Gastroesophageal sphincter (tissue), 4 donors: ENCODE measurements at regions not wholly inside any gene's neighbourhood (a gene's known extent, or its start where the extent isn't known, plus 50 kb on each side); places are given as distances from the start of the nearest gene placed in this dataset.

ENCODE experiments used
- ATAC-seq: fragments of 150-250 bp; one replicate; pipeline ENCODE4 v1.9.1; 2016; ENCODE audit warnings: mild to moderate bottlenecking, moderate library complexity
- H3K27ac ChIP-seq, 4 donors: fragments of 200-600 bp; sonication (generic) in 3 of 4; 1 replicate in 3 of 4; 2 replicates in 1 of 4; pipeline ENCODE4 v1.5.1; 2016 to 2019
- H3K27me3 ChIP-seq: fragments of 200-600 bp; sonication (generic); one replicate; pipeline ENCODE4 v1.5.1; 2019
- H3K36me3 ChIP-seq, 2 donors: fragments of 200-600 bp; sonication (generic); one replicate each; pipeline ENCODE4 v1.5.1; 2019; ENCODE audit warnings: control low read depth in 1 of 2
- H3K4me1 ChIP-seq, 3 donors: fragments of 200-600 bp; sonication (generic); 1 replicate in 2 of 3; 2 replicates in 1 of 3; pipeline ENCODE4 v1.5.1; 2016 to 2019; ENCODE audit warnings: control low read depth in 2 of 3
- H3K4me3 ChIP-seq, 2 donors: fragments of 200-600 bp; sonication (generic); one replicate each; pipeline ENCODE4 v1.5.1; 2019; ENCODE audit warnings: mild to moderate bottlenecking in 1 of 2, moderate library complexity in 1 of 2
- H3K9me3 ChIP-seq, 3 donors: fragments of 200-600 bp; sonication (generic); one replicate each; pipeline ENCODE4 v1.5.1; 2017 to 2019; ENCODE audit warnings: control low read depth in 2 of 3
- EP300 ChIP-seq: sonication (generic); formaldehyde crosslinking; IDR thresholded peaks from one replicate; pipeline ENCODE4 v1.6.1; 2017; ENCODE audit warnings: antibody characterized with exemption, mild to moderate bottlenecking
- POLR2A ChIP-seq, 2 donors: fragments of 450-650 bp; IDR thresholded peaks; one replicate each; pipeline ENCODE4 v1.6.1; 2017; ENCODE audit warnings: antibody characterized with exemption in 2 of 2, mild to moderate bottlenecking in 2 of 2, moderate library complexity in 1 of 2
- POLR2AphosphoS5 ChIP-seq: sonication (generic); formaldehyde crosslinking; IDR thresholded peaks from one replicate; pipeline ENCODE4 v1.6.1; 2017; ENCODE audit warnings: antibody characterized with exemption
- WGBS, 2 donors: methylation state at CpG; one replicate each; pipeline ENCODE4 v1.1.5; 2018; ENCODE audit warnings: low coverage in 1 of 2; 5-methylcytosine and 5-hydroxymethylcytosine counted together
- TF ChIP-seq, protein P1 (sequence below), 4 experiments: fragments of 200-600 bp in 2 of 4; fragments of 450-650 bp in 2 of 4; sonication (generic) in 1 of 4; IDR thresholded peaks; one replicate each; pipeline ENCODE4 v1.5.1; 2017 to 2019; ENCODE audit warnings: antibody characterized with exemption in 4 of 4, mild to moderate bottlenecking in 2 of 4, moderate library complexity in 2 of 4

GRCh38 chr4:27844376-27844775 is 983.7 kb downstream of the STIM2 start:
- Histone ChIP-seq H3K36me3 (no peaks in the 10 kb centered on the region), H3K27me3 (no peaks in the 10 kb centered on the region), H3K4me3 (no peak overlapping the region), H3K4me1 (no peaks in the 10 kb centered on the region), H3K27ac (no peak overlapping the region), H3K9me3 (no peaks in the 10 kb centered on the region)
- 75 to 90% methylated on average over 2 of the region's 2 CpGs for WGBS, 2 donors
- ATAC-seq, result no peak
- no peak for TF ChIP-seq POLR2A (IDR thresholded peaks at IDR 0.05)
- TF ChIP-seq, protein P1, sequence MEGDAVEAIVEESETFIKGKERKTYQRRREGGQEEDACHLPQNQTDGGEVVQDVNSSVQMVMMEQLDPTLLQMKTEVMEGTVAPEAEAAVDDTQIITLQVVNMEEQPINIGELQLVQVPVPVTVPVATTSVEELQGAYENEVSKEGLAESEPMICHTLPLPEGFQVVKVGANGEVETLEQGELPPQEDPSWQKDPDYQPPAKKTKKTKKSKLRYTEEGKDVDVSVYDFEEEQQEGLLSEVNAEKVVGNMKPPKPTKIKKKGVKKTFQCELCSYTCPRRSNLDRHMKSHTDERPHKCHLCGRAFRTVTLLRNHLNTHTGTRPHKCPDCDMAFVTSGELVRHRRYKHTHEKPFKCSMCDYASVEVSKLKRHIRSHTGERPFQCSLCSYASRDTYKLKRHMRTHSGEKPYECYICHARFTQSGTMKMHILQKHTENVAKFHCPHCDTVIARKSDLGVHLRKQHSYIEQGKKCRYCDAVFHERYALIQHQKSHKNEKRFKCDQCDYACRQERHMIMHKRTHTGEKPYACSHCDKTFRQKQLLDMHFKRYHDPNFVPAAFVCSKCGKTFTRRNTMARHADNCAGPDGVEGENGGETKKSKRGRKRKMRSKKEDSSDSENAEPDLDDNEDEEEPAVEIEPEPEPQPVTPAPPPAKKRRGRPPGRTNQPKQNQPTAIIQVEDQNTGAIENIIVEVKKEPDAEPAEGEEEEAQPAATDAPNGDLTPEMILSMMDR (IDR thresholded peaks at IDR 0.05), result no peak
- no peak for TF ChIP-seq EP300
- no peak for TF ChIP-seq POLR2AphosphoS5

DNA sequence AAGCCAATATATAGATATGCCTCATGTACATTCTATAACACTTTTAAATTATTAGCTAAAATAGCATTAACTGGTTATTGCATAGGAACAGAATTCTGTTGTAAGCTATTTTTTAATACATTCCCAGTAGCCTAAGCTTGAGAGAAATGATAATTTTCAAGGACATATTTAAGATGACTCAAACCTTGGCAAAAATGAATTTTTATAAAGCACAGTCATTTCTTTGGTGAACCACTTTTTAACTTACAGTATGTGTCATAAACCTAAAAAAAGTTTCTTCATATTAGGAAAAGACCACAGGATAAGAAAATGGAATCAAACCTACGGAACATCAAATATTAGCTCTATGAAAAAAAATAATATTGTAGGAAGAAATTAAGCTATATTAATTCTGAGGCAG is 986.3 kb downstream of the STIM2 start:
- no peaks in the 10 kb centered on the region for H3K4me1 ChIP-seq
- H3K9me3 ChIP-seq, result no peaks in the 10 kb centered on the region
- TF ChIP-seq POLR2A (IDR thresholded peaks at IDR 0.05) (no peak), EP300 (no peak), POLR2AphosphoS5 (no peak)
- TF ChIP-seq, protein P1 (IDR thresholded peaks at IDR 0.05), result no peak
- H3K27me3 ChIP-seq, result no peaks in the 10 kb centered on the region
- WGBS, 2 donors, result 65 to 100% methylated on average over 1 of the region's 1 CpG
- H3K27ac ChIP-seq, result no peak overlapping the region
- H3K4me3 ChIP-seq, result no peak overlapping the region
- ATAC-seq, result no peak
- no peaks in the 10 kb centered on the region for H3K36me3 ChIP-seq

GRCh38 chr4:27861381-27861787 is 1000.7 kb downstream of the STIM2 start:
- Histone ChIP-seq H3K4me1 (no peaks in the 10 kb centered on the region), H3K9me3 (no peaks in the 10 kb centered on the region), H3K4me3 (no peak overlapping the region), H3K27ac (no peak overlapping the region), H3K36me3 (no peaks in the 10 kb centered on the region), H3K27me3 (no peaks in the 10 kb centered on the region)
- TF ChIP-seq, protein P1 (IDR thresholded peaks at IDR 0.05), result no peak
- TF ChIP-seq POLR2A (IDR thresholded peaks at IDR 0.05) (no peak), EP300 (no peak), POLR2AphosphoS5 (no peak)
- WGBS, 2 donors, result 78% methylated on average over 1 of the region's 1 CpG; no CpG with 5 or more reads in 1 of the 2 donors
- no peak for ATAC-seq

GRCh38 chr4:27861802-27862201 is 1001.2 kb downstream of the STIM2 start:
- 73% methylated on average over 2 to 5 of the region's 5 CpGs for WGBS, 2 donors
- no peak for ATAC-seq
- no peak overlapping the region for H3K27ac ChIP-seq
- no peaks in the 10 kb centered on the region for H3K9me3 ChIP-seq
- no peaks in the 10 kb centered on the region for H3K27me3 ChIP-seq
- H3K4me3 ChIP-seq, result no peak overlapping the region
- H3K36me3 ChIP-seq, result no peaks in the 10 kb centered on the region
- no peaks in the 10 kb centered on the region for H3K4me1 ChIP-seq
- TF ChIP-seq POLR2AphosphoS5 (no peak), POLR2A (IDR thresholded peaks at IDR 0.05) (no peak), EP300 (no peak)
- TF ChIP-seq, protein P1 (IDR thresholded peaks at IDR 0.05), result no peak

GRCh38 chr4:27873596-27873995 is 1013.0 kb downstream of the STIM2 start:
- H3K4me3 ChIP-seq, result no peak overlapping the region
- ATAC-seq, result no peak
- no peaks in the 10 kb centered on the region for H3K9me3 ChIP-seq
- no peaks in the 10 kb centered on the region for H3K27me3 ChIP-seq
- TF ChIP-seq POLR2A (IDR thresholded peaks at IDR 0.05) (no peak), POLR2AphosphoS5 (no peak), EP300 (no peak)
- TF ChIP-seq, protein P1 (IDR thresholded peaks at IDR 0.05), result no peak
- H3K27ac ChIP-seq, result no peak overlapping the region
- H3K4me1 ChIP-seq, result no peaks in the 10 kb centered on the region
- H3K36me3 ChIP-seq, result no peaks in the 10 kb centered on the region
